PC-3 (cell line): ENCODE measurements at regions not wholly inside any gene's neighbourhood (a gene's known extent, or its start where the extent isn't known, plus 50 kb on each side); places are given as distances from the start of the nearest gene placed in this dataset.

Source experiments
- ATAC-seq: fragments of 200-7000 bp; cut with Tn5 transposase; 2 replicates; pipeline ENCODE4 v1.9.1; 2020; ENCODE audit warnings: mild to moderate bottlenecking, moderate library complexity
- BruUV-seq: library from RNA; stranded (reverse); fragments of 400-500 nt; replicated peaks from 2 replicates; lab custom pipeline; 2021; lab: Mats Ljungman, UMichigan
- CTCF ChIA-PET: fragments of 300-600 bp; sonication (Branson Sonifier 250); formaldehyde crosslinking; loops from one replicate; lab custom pipeline; 2022; ENCODE audit warnings: antibody characterized with exemption; lab: Charles Lee
- POLR2A ChIA-PET: fragments of 300-600 bp; sonication (Branson Sonifier 250); formaldehyde crosslinking; loops from one replicate; lab custom pipeline; 2022; ENCODE audit warnings: antibody characterized with exemption; ENCODE audit not compliant: unreplicated experiment; lab: Charles Lee
- DNase-seq: peaks from one replicate; pipeline ENCODE4 v3.0.0-alpha.2; 2015
- H2AFZ ChIP-seq: fragments of 300-600 bp; sonication (generic); 2 replicates; pipeline ENCODE4 v1.6.0; 2016; ENCODE audit warnings: antibody characterized with exemption, low read length
- H3F3A ChIP-seq: fragments of 300-600 bp; sonication (generic); one replicate; pipeline ENCODE4 v1.6.0; 2017; ENCODE audit warnings: antibody characterized with exemption, low read length, control low read depth, mild to moderate bottlenecking; ENCODE audit not compliant: unreplicated experiment
- H3K27ac ChIP-seq: fragments of 300-600 bp; sonication (generic); 2 replicates; pipeline ENCODE4 v1.5.1; 2016; ENCODE audit warnings: mild to moderate bottlenecking, low read length
- H3K27me3 ChIP-seq: fragments of 300-600 bp; sonication (generic); 2 replicates; pipeline ENCODE4 v1.6.1; 2016; ENCODE audit warnings: low read length, mixed read lengths
- H3K36me3 ChIP-seq: fragments of 300-600 bp; sonication (generic); 2 replicates; pipeline ENCODE4 v1.6.1; 2016; ENCODE audit warnings: low read depth, mixed run types, low read length, mixed read lengths
- H3K4me1 ChIP-seq: fragments of 300-600 bp; sonication (generic); 2 replicates; pipeline ENCODE4 v1.5.1; 2016; ENCODE audit warnings: low read length; ENCODE audit not compliant: insufficient read depth
- H3K4me2 ChIP-seq: fragments of 300-600 bp; sonication (generic); 2 replicates; pipeline ENCODE4 v1.6.0; 2016; ENCODE audit warnings: low read length
- H3K4me3 ChIP-seq: fragments of 300-600 bp; sonication (generic); 2 replicates; pipeline ENCODE4 v1.5.1; 2016; ENCODE audit warnings: mild to moderate bottlenecking, low read length, mixed read lengths
- H3K79me2 ChIP-seq: fragments of 300-600 bp; sonication (generic); 2 replicates; pipeline ENCODE4 v1.6.1; 2017; ENCODE audit warnings: low read length, mixed read lengths
- H3K9ac ChIP-seq: fragments of 300-600 bp; sonication (generic); 2 replicates; pipeline ENCODE4 v1.6.0; 2016; ENCODE audit warnings: mild to moderate bottlenecking, low read length
- H3K9me2 ChIP-seq: fragments of 300-600 bp; sonication (generic); replicated peaks from 2 replicates; pipeline ENCODE4 v1.6.1; 2016; ENCODE audit warnings: mixed run types, low read length, mixed read lengths
- H3K9me3 ChIP-seq: fragments of 300-600 bp; sonication (generic); 2 replicates; pipeline ENCODE4 v1.6.1; 2016; ENCODE audit warnings: low read length, mixed read lengths
- H4K20me1 ChIP-seq: fragments of 300-600 bp; sonication (generic); 2 replicates; pipeline ENCODE4 v1.6.1; 2016; ENCODE audit warnings: low read length, mixed read lengths
- CTCF ChIP-seq: fragments of 300-600 bp; sonication (generic); conservative IDR thresholded peaks from 2 replicates; pipeline ENCODE4 v1.5.1; 2017; ENCODE audit warnings: antibody characterized with exemption, low read depth, mild to moderate bottlenecking, low read length
- EZH2 ChIP-seq: fragments of 300-600 bp; sonication (generic); IDR thresholded peaks from one replicate; pipeline ENCODE4 v1.6.1; 2017; ENCODE audit warnings: antibody characterized with exemption, mild to moderate bottlenecking, low read length; ENCODE audit not compliant: unreplicated experiment
- EZH2phosphoT487 ChIP-seq: fragments of 300-600 bp; sonication (generic); IDR thresholded peaks from 2 replicates; pipeline ENCODE4 v1.6.1; 2018; ENCODE audit warnings: mild to moderate bottlenecking, antibody characterized with exemption, low read length, borderline replicate concordance
- intact Hi-C: fragments of 100-400 bp; cut with micrococcal nuclease; formaldehyde crosslinking; loops from 2 replicates; pipeline ENCODE4 v1.9.0; 2023

GRCh38 chr3:176058856-176059255 is 1138.4 kb downstream of the TBL1XR1 start:
- no peak for DNase-seq
- Histone ChIP-seq H3K27me3 (no peaks in the 10 kb centered on the region), H2AFZ (no peak overlapping the region), H4K20me1 (no peaks in the 10 kb centered on the region), H3K27ac (no peak overlapping the region), H3K79me2 (no peaks in the 10 kb centered on the region), H3F3A (no peaks in the 10 kb centered on the region), H3K4me3 (no peak overlapping the region), H3K4me2 (no peak overlapping the region), H3K36me3 (no peaks in the 10 kb centered on the region), H3K9me2 (no peaks in the 10 kb centered on the region), H3K9ac (no peak overlapping the region), H3K9me3 (no peaks in the 10 kb centered on the region), H3K4me1 (no peaks in the 10 kb centered on the region)
- ATAC-seq, result no peak
- POLR2A ChIA-PET, result no interaction called here
- CTCF ChIA-PET, result no interaction called here
- TF ChIP-seq EZH2phosphoT487 (no peak), CTCF (no peak), EZH2 (no peak)
- intact Hi-C loops, result no loop called here
- no TSS peak for BruUV-seq

- intact Hi-C loops, result no loop called here
- Histone ChIP-seq H3K9ac (no peak overlapping the region), H3K4me3 (no peak overlapping the region), H2AFZ (no peak overlapping the region), H3K4me2 (no peak overlapping the region), H4K20me1 (no peaks in the 10 kb centered on the region), H3F3A (no peaks in the 10 kb centered on the region), H3K36me3 (no peaks in the 10 kb centered on the region), H3K9me2 (no peaks in the 10 kb centered on the region), H3K27me3 (no peaks in the 10 kb centered on the region), H3K27ac (no peak overlapping the region), H3K79me2 (no peaks in the 10 kb centered on the region), H3K4me1 (no peaks in the 10 kb centered on the region), H3K9me3 (no peaks in the 10 kb centered on the region)
- ChIA-PET CTCF (no interaction called here), POLR2A (no interaction called here)
- ATAC-seq (no peak), DNase-seq (no peak)
- TF ChIP-seq CTCF, result no peak
- no peak for TF ChIP-seq EZH2phosphoT487
- no peak for TF ChIP-seq EZH2
- no TSS peak for BruUV-seq
Observed at GRCh38 chr3:176055836-176056235, 1141.4 kb downstream of the TBL1XR1 start.

GRCh38 chr3:176051766-176052165 is 1145.5 kb downstream of the TBL1XR1 start:
- POLR2A ChIA-PET, result no interaction called here
- no peak for ATAC-seq
- no peak overlapping the region for H3K9ac ChIP-seq

More at GRCh38 chr3:176051766-176052165, 1145.5 kb downstream of the TBL1XR1 start:
- no peaks in the 10 kb centered on the region for H3K27me3 ChIP-seq
- H3K9me3 ChIP-seq, result no peaks in the 10 kb centered on the region
- no peak overlapping the region for H3K27ac ChIP-seq
- H3F3A ChIP-seq, result no peaks in the 10 kb centered on the region
- no peaks in the 10 kb centered on the region for H3K9me2 ChIP-seq
- no peaks in the 10 kb centered on the region for H4K20me1 ChIP-seq
- no peak overlapping the region for H3K4me3 ChIP-seq
- CTCF ChIA-PET, result no interaction called here
- DNase-seq, result no peak
- intact Hi-C loops, result no loop called here
- no TSS peak for BruUV-seq
- H3K36me3 ChIP-seq, result no peaks in the 10 kb centered on the region
- TF ChIP-seq EZH2phosphoT487 (no peak), EZH2 (no peak), CTCF (no peak)
- no peak overlapping the region for H3K4me2 ChIP-seq
- no peak overlapping the region for H2AFZ ChIP-seq
- no peaks in the 10 kb centered on the region for H3K4me1 ChIP-seq
- H3K79me2 ChIP-seq, result no peaks in the 10 kb centered on the region
